ENCODE measurements at regions not wholly inside any gene's neighbourhood (a gene's known extent, or its start where the extent isn't known, plus 50 kb on each side); places are given as distances from the start of the nearest gene placed in this dataset.
"Not testable (repeated sequence)": the region's sequence is repeated elsewhere in the genome, so short reads cannot be mapped to it uniquely, and the experiment has no call there.

DNA sequence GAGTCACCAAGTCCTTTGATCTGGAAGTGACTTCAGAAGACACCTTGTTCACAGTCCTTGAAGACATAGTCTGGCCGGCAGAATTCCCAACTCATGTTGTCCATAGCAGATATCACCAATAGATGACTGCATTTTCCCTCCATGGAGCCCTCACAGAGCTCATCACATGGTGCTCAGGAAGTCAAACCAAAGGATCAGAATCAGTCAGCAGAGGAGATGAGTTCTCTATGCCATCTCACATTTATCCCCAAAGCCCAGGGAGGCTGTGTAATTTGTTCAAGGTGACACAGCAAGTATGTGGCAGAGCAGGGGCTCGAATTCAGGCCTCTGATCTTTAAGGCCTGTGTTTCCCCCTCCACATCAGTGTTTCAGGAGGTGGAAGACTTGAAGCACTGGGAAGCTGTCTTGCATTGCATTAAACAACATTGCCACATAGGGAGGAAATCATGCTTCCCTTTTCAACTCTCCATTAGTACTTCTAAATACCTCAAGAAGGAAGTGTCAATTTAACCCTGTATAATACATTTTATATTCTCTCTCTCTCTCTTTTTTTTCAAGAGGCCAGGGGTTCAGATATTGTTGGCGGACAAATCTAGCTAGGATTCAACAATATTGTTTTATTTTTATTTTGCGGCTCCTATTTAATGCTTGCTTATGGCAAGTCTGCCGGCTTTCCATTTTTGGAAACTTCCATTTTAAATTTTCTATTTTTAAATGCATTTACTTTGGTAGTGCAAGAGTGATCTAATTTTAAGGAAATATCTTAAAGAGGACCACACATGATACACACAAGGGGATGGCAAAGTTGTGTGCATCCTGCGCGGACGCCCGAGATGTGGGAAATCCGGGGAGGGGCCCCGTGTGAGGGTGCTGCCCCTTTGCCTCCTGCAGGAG lies 61.9 kb downstream of the NPIPB5 start:
- H3K9ac ChIP-seq (ENCODE audit: low read depth, low read length); H3K4me1 ChIP-seq (ENCODE audit: control insufficient read depth, insufficient read depth, low read length); H3K4me3 ChIP-seq (ENCODE audit: low read depth, low read length); H3K36me3 ChIP-seq (ENCODE audit: control insufficient read depth, insufficient read depth, low read length); H3K9me3 ChIP-seq (ENCODE audit: control insufficient read depth, insufficient read depth, low read length); H3K27me3 ChIP-seq (ENCODE audit: control insufficient read depth, insufficient read depth, low read length): not testable (repeated sequence)

DNA sequence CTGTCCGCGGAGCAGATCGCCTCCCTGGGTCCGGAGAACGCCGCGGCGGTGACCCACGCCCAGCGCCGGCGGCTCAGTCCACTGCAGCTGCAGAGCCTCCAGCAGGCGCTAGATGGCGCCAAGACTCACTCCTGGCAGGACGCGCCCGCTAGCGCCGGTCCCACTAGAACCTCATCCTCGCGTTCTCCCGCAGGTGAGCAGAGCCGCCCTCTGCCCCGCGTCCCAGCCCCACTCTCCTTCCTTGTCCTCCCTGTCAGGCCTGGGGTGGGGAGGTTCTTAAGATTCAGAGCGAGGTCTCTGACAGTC lies 62.5 kb downstream of the NPIPB5 start:
- not testable (repeated sequence) for H3K27me3 ChIP-seq (ENCODE audit: control insufficient read depth, insufficient read depth, low read length); H3K36me3 ChIP-seq (ENCODE audit: control insufficient read depth, insufficient read depth, low read length); H3K9me3 ChIP-seq (ENCODE audit: control insufficient read depth, insufficient read depth, low read length); H3K4me1 ChIP-seq (ENCODE audit: control insufficient read depth, insufficient read depth, low read length); H3K9ac ChIP-seq (ENCODE audit: low read depth, low read length); H3K4me3 ChIP-seq (ENCODE audit: low read depth, low read length)

DNA sequence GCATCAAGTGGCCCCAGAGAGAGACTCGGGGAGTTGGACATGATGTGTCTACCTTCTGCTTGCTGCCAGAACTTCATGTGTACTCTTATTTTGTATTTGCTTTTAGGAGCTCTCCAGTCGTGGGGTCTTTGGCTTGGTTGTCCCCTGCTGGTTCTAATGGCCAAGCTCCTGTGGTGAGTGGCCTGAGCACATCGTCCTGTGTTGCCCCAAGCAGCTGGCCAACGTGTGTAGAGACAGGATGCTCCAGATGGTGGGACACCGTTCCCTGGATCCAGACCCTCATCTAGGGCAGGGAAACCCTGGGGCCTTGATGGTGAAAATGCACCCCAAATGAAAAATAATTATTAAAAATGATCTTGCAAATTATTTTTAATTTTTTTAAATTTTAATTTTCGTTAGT lies 65.8 kb downstream of the NPIPB5 start:
- H3K27me3 ChIP-seq (ENCODE audit: control insufficient read depth, insufficient read depth, low read length); H3K36me3 ChIP-seq (ENCODE audit: control insufficient read depth, insufficient read depth, low read length); H3K9ac ChIP-seq (ENCODE audit: low read depth, low read length); H3K4me1 ChIP-seq (ENCODE audit: control insufficient read depth, insufficient read depth, low read length); H3K4me3 ChIP-seq (ENCODE audit: low read depth, low read length); H3K9me3 ChIP-seq (ENCODE audit: control insufficient read depth, insufficient read depth, low read length): not testable (repeated sequence)

DNA sequence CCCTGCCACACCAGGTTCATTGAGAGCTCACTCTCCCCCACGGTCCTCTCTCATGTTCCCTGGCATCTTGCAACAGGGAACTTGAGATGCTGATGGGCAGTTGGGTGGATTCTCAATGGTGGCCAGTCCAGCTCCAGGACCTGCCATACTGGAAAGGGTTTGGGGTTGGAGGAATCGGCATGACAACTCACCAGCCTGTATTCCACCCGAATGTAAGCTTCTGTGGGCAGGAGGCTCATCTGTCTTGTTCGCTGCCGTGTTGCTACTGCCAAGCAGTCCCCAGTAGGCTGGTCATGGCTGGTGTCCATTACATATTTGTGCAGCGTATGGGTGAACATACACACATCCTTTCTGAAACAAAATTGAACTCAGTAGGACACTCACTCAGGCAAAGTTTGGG lies 72.5 kb downstream of the NPIPB5 start:
- H3K9me3 ChIP-seq (ENCODE audit: control insufficient read depth, insufficient read depth, low read length); H3K4me1 ChIP-seq (ENCODE audit: control insufficient read depth, insufficient read depth, low read length); H3K9ac ChIP-seq (ENCODE audit: low read depth, low read length); H3K27me3 ChIP-seq (ENCODE audit: control insufficient read depth, insufficient read depth, low read length); H3K4me3 ChIP-seq (ENCODE audit: low read depth, low read length); H3K36me3 ChIP-seq (ENCODE audit: control insufficient read depth, insufficient read depth, low read length): not testable (repeated sequence)

DNA sequence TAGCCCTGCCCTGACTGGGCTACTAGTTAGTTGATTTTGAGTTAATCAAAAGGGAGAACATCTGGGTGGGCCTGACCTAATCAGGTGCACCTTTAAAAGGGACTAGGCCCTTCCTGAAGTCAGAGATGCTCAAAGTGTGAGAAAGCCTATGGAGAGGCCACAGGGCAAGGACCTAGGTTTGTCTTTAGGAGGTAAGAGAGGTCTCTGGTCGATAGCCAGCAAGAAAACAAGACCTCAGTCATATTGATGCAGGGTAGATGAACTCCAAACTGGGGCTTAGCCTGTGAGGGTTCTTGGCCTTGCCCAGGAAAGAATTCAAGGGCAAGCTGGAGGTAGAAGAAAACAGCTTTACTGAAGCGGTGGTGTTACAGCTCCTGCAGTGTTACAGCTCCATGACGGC lies 73.8 kb downstream of the NPIPB5 start:
- not testable (repeated sequence) for H3K4me3 ChIP-seq (ENCODE audit: low read depth, low read length); H3K9me3 ChIP-seq (ENCODE audit: control insufficient read depth, insufficient read depth, low read length); H3K9ac ChIP-seq (ENCODE audit: low read depth, low read length); H3K27me3 ChIP-seq (ENCODE audit: control insufficient read depth, insufficient read depth, low read length); H3K4me1 ChIP-seq (ENCODE audit: control insufficient read depth, insufficient read depth, low read length); H3K36me3 ChIP-seq (ENCODE audit: control insufficient read depth, insufficient read depth, low read length)

DNA sequence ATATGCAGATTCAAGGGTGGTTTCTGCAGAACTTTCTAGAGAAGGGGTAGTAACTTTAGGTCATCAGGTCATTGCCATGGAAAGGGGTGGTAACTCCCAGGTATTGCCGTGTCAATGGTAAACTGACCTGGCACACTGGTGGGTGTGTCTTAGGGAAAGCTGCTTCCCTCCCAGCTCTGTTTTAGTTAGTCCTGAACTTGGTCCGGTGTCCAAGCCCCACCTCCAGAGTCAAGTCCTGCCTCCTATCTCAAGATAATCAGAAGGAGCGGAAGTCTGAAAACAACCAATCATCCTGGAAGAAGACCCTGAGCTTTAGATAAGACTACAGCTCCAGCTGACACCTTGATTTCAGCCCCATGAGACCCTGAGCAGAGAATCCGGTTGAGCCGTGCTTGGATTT lies 74.2 kb downstream of the NPIPB5 start:
- H3K9me3 ChIP-seq (ENCODE audit: control insufficient read depth, insufficient read depth, low read length); H3K36me3 ChIP-seq (ENCODE audit: control insufficient read depth, insufficient read depth, low read length); H3K27me3 ChIP-seq (ENCODE audit: control insufficient read depth, insufficient read depth, low read length); H3K9ac ChIP-seq (ENCODE audit: low read depth, low read length); H3K4me1 ChIP-seq (ENCODE audit: control insufficient read depth, insufficient read depth, low read length); H3K4me3 ChIP-seq (ENCODE audit: low read depth, low read length): not testable (repeated sequence)

DNA sequence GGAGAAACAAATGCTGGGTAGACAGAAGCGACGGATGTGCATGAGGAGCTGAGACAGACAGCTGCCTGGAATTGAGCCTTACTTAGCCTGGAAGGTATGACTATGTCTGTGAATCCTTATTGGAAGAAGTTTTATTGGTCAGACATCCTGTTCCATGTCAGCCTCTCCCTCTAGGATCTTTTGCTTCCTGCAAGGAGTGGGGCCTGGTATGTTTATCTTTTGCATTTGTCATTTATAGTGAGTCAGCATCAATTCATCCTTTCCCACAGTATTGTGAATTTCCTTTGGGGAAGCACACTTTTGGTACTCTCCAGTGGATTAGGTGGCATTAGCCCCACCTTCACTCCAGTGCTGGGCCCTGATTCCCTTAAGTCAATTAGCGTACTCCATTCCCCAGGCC lies 74.7 kb downstream of the NPIPB5 start:
- not testable (repeated sequence) for H3K9ac ChIP-seq (ENCODE audit: low read depth, low read length); H3K4me1 ChIP-seq (ENCODE audit: control insufficient read depth, insufficient read depth, low read length); H3K4me3 ChIP-seq (ENCODE audit: low read depth, low read length); H3K9me3 ChIP-seq (ENCODE audit: control insufficient read depth, insufficient read depth, low read length); H3K36me3 ChIP-seq (ENCODE audit: control insufficient read depth, insufficient read depth, low read length); H3K27me3 ChIP-seq (ENCODE audit: control insufficient read depth, insufficient read depth, low read length)

DNA sequence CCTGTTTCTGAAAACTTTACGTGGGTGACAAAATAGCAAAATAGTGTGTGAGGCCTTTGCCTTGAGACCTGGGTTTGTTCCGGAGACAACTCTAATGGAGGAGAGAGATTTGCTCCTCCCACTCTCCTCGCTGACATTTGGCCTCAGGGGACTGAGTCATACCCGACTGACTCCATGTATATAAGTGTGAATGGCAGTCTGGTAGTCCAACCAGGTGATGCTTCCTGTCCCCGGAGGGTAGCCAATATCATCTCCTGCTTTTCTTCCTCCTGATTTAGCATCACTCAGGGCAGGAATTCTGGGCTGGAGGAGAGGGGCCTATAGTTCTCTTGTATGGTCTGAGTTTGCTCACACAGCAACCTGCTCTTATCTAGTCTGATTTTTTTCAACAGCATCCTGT lies 76.0 kb downstream of the NPIPB5 start:
- not testable (repeated sequence) for H3K9ac ChIP-seq (ENCODE audit: low read depth, low read length); H3K4me1 ChIP-seq (ENCODE audit: control insufficient read depth, insufficient read depth, low read length); H3K27me3 ChIP-seq (ENCODE audit: control insufficient read depth, insufficient read depth, low read length); H3K4me3 ChIP-seq (ENCODE audit: low read depth, low read length); H3K36me3 ChIP-seq (ENCODE audit: control insufficient read depth, insufficient read depth, low read length); H3K9me3 ChIP-seq (ENCODE audit: control insufficient read depth, insufficient read depth, low read length)

DNA sequence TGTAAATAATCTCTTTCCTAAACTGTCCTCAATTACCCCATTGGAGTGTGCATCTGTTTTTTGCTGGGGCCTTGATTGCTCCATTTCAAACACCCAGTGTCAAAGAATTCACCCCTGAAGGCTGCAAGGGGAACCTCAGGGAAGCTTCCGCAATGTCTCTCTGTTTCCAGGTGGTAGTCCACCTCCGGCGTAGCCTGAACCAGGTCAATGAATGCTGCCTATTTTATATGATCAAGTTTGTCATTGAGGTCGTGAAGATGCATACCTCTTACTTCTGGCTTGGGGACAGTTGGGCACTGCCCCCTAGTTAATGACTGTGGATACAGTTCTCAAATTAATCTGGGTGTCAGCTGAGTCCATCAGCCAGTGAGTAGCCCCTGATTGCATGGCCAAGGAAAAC lies 79.1 kb downstream of the NPIPB5 start:
- H3K4me1 ChIP-seq (ENCODE audit: control insufficient read depth, insufficient read depth, low read length); H3K9ac ChIP-seq (ENCODE audit: low read depth, low read length); H3K4me3 ChIP-seq (ENCODE audit: low read depth, low read length); H3K9me3 ChIP-seq (ENCODE audit: control insufficient read depth, insufficient read depth, low read length); H3K36me3 ChIP-seq (ENCODE audit: control insufficient read depth, insufficient read depth, low read length); H3K27me3 ChIP-seq (ENCODE audit: control insufficient read depth, insufficient read depth, low read length): not testable (repeated sequence)

DNA sequence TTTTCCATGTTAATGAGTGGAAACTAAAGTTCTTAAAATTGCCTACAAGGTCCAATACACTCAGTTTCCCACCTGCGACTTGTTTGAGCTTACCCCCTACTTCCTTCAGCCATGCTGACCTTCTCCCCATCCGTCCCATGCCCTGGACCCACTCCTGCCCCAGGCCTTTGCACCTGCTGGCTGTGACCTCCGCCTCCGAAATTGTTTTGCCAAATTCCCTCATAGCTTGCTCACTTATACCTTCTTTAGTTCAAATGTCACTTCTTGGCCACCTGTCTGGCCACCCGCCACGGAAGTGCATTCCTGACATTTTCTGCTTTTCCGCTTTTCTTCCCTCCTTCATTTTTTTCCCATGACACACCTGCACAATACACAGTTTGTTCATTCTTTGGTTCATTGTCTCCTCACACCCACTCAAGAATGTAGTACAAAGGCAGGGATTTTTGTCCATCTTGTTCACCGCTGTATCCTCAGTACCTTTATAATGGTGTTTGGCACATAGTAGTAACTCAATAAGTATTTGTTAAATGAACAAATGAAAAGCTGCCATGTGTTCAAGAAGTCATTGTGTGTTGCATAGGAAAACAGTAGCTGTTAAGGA lies 85.9 kb downstream of the NPIPB5 start:
- not testable (repeated sequence) for H3K27me3 ChIP-seq (ENCODE audit: control insufficient read depth, insufficient read depth, low read length); H3K9ac ChIP-seq (ENCODE audit: low read depth, low read length); H3K4me1 ChIP-seq (ENCODE audit: control insufficient read depth, insufficient read depth, low read length); H3K9me3 ChIP-seq (ENCODE audit: control insufficient read depth, insufficient read depth, low read length); H3K36me3 ChIP-seq (ENCODE audit: control insufficient read depth, insufficient read depth, low read length); H3K4me3 ChIP-seq (ENCODE audit: low read depth, low read length)

DNA sequence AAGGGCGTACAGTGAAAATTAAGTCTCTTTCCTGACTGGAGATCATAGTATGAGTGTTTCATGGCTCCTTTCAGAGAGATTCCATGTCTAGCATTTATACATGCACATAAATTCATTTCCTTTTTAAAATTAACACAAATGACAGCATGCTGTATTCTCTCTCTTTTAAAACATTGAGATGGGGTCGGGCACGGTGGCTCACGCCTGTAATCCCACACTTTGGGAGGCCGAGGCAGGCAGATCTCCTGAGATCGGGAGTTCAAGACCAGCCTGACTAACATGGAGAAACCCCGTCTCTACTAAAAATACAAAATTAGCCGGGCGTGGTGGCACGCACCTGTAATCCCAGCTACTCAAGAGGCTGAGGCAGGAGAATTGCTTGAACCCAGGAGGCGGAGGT lies 93.1 kb downstream of the NPIPB5 start:
- H3K9me3 ChIP-seq (ENCODE audit: control insufficient read depth, insufficient read depth, low read length); H3K4me3 ChIP-seq (ENCODE audit: low read depth, low read length); H3K4me1 ChIP-seq (ENCODE audit: control insufficient read depth, insufficient read depth, low read length); H3K27me3 ChIP-seq (ENCODE audit: control insufficient read depth, insufficient read depth, low read length); H3K36me3 ChIP-seq (ENCODE audit: control insufficient read depth, insufficient read depth, low read length); H3K9ac ChIP-seq (ENCODE audit: low read depth, low read length): not testable (repeated sequence)

DNA sequence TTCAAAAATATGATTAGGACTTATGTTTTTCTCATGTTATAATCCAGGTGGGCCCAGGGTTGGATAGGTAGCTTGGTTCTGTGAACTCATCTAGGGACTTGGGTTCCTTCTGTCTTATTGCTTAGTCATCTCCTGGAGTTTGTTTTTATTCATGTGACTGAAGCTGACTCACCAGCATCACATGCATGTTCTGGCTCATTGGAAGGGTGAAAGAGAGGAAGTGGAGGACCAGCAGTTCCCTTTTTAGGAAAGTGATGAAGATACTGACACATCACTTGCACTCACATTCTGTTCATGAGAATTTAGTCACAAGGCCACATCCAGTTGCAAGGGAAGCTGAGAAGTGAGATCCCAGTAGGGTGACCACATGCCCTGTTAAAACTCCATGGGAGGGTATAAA lies 95.9 kb downstream of the NPIPB5 start:
- H3K4me1 ChIP-seq (ENCODE audit: control insufficient read depth, insufficient read depth, low read length); H3K9me3 ChIP-seq (ENCODE audit: control insufficient read depth, insufficient read depth, low read length); H3K36me3 ChIP-seq (ENCODE audit: control insufficient read depth, insufficient read depth, low read length); H3K9ac ChIP-seq (ENCODE audit: low read depth, low read length); H3K27me3 ChIP-seq (ENCODE audit: control insufficient read depth, insufficient read depth, low read length); H3K4me3 ChIP-seq (ENCODE audit: low read depth, low read length): not testable (repeated sequence)
